DOHH2 (cell line): ENCODE measurements at regions not wholly inside any gene's neighbourhood (a gene's known extent, or its start where the extent isn't known, plus 50 kb on each side); places are given as distances from the start of the nearest gene placed in this dataset.

Source experiments
- H3F3A ChIP-seq: fragments of 200-600 bp; sonication (generic), shearing (Covaris generic); 2 replicates; pipeline ENCODE4 v1.6.0; 2016; ENCODE audit warnings: antibody characterized with exemption, mild to moderate bottlenecking; ENCODE audit not compliant: control insufficient read depth, insufficient read depth
- H3K27ac ChIP-seq: fragments of 200-600 bp; sonication (generic); 2 replicates; pipeline ENCODE4 v1.5.1; 2014; ENCODE audit warnings: low read depth, mild to moderate bottlenecking, low read length, moderate library complexity
- H3K27me3 ChIP-seq: fragments of 200-600 bp; sonication (generic); 2 replicates; pipeline ENCODE4 v1.6.1; 2014; ENCODE audit warnings: mild to moderate bottlenecking, low read length, mixed read lengths; ENCODE audit not compliant: control insufficient read depth
- H3K36me3 ChIP-seq: fragments of 200-600 bp; sonication (generic); 2 replicates; pipeline ENCODE4 v1.6.1; 2014; ENCODE audit warnings: mild to moderate bottlenecking, low read length, moderate library complexity, mixed read lengths; ENCODE audit not compliant: control insufficient read depth
- H3K4me1 ChIP-seq: fragments of 200-600 bp; sonication (generic); 2 replicates; pipeline ENCODE4 v1.6.1; 2014; ENCODE audit warnings: mild to moderate bottlenecking, low read length, mixed read lengths; ENCODE audit not compliant: control insufficient read depth
- H3K4me2 ChIP-seq: fragments of 200-600 bp; sonication (generic); 2 replicates; pipeline ENCODE4 v1.6.0; 2014; ENCODE audit warnings: mild to moderate bottlenecking, low read length, moderate library complexity
- H3K4me3 ChIP-seq: fragments of 200-600 bp; sonication (generic); 2 replicates; pipeline ENCODE4 v1.5.1; 2014; ENCODE audit warnings: mild to moderate bottlenecking, low read length, mixed read lengths
- H3K79me2 ChIP-seq: fragments of 200-600 bp; sonication (generic); 2 replicates; pipeline ENCODE4 v1.6.1; 2014; ENCODE audit warnings: mild to moderate bottlenecking, low read length, mixed read lengths; ENCODE audit not compliant: control insufficient read depth
- H3K9me2 ChIP-seq: fragments of 200-600 bp; sonication (generic); replicated peaks from 2 replicates; pipeline ENCODE4 v1.6.1; 2014; ENCODE audit warnings: mild to moderate bottlenecking, low read length, mixed read lengths; ENCODE audit not compliant: control insufficient read depth
- H3K9me3 ChIP-seq: fragments of 200-600 bp; sonication (generic); 2 replicates; pipeline ENCODE4 v1.6.1; 2014; ENCODE audit warnings: antibody characterized with exemption, low read length, mixed read lengths; ENCODE audit not compliant: control insufficient read depth, insufficient read depth
- H4K20me1 ChIP-seq: fragments of 200-600 bp; sonication (generic); 2 replicates; pipeline ENCODE4 v1.6.0; 2014; ENCODE audit warnings: low read depth, mild to moderate bottlenecking, antibody characterized with exemption, low read length, moderate library complexity; ENCODE audit not compliant: control insufficient read depth, insufficient read depth
- EZH2phosphoT487 ChIP-seq: fragments of 200-600 bp; sonication (generic); IDR thresholded peaks from 2 replicates; pipeline ENCODE4 v1.6.1; 2017; ENCODE audit warnings: borderline replicate concordance, mild to moderate bottlenecking, antibody characterized with exemption, low read length, moderate library complexity, mixed read lengths
- TF ChIP-seq, protein P1 (sequence below): fragments of 200-600 bp; sonication (generic); IDR thresholded peaks from one replicate; pipeline ENCODE4 v1.5.1; 2014; ENCODE audit warnings: antibody characterized with exemption, mild to moderate bottlenecking, low read depth, low read length; ENCODE audit not compliant: poor library complexity, severe bottlenecking

DNA sequence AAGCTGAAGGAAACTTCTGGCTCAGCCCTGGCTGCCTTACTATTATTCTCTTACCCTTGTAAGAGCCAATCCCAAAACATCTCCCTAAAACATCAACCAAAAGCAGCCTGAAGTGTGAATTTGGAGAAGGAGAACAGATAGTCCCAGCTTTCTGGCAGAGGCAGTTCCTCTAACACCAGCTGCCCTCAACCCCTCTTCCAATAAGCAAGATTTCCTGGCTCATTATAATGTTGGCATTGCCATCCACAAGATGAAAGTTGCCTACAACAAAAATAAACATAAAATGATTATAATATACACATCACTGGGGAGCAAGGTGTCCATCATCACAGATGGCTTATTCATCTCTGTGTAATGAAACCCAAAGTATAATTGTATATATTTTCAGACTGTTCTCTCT lies 352.5 kb upstream of the CCDC196 start:
- Histone ChIP-seq H3K27me3 (no peaks in the 10 kb centered on the region), H3K27ac (no peak overlapping the region), H3K36me3 (no peaks in the 10 kb centered on the region), H4K20me1 (no peaks in the 10 kb centered on the region), H3K9me3 (no peaks in the 10 kb centered on the region), H3K9me2 (no peaks in the 10 kb centered on the region), H3F3A (no peaks in the 10 kb centered on the region), H3K4me2 (no peak overlapping the region), H3K4me3 (no peak overlapping the region), H3K79me2 (no peaks in the 10 kb centered on the region), H3K4me1 (no peaks in the 10 kb centered on the region)
- no peak for TF ChIP-seq EZH2phosphoT487

- TF ChIP-seq, protein P1, sequence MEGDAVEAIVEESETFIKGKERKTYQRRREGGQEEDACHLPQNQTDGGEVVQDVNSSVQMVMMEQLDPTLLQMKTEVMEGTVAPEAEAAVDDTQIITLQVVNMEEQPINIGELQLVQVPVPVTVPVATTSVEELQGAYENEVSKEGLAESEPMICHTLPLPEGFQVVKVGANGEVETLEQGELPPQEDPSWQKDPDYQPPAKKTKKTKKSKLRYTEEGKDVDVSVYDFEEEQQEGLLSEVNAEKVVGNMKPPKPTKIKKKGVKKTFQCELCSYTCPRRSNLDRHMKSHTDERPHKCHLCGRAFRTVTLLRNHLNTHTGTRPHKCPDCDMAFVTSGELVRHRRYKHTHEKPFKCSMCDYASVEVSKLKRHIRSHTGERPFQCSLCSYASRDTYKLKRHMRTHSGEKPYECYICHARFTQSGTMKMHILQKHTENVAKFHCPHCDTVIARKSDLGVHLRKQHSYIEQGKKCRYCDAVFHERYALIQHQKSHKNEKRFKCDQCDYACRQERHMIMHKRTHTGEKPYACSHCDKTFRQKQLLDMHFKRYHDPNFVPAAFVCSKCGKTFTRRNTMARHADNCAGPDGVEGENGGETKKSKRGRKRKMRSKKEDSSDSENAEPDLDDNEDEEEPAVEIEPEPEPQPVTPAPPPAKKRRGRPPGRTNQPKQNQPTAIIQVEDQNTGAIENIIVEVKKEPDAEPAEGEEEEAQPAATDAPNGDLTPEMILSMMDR: no peak
- TF ChIP-seq EZH2phosphoT487: no peak
- Histone ChIP-seq H3K79me2 (no peaks in the 10 kb centered on the region), H3K4me1 (peaks cover 11% of the 10 kb centered on the region), H3K4me2 (no peak overlapping the region), H3K36me3 (no peaks in the 10 kb centered on the region), H3K9me3 (no peaks in the 10 kb centered on the region), H3K9me2 (no peaks in the 10 kb centered on the region), H4K20me1 (no peaks in the 10 kb centered on the region), H3K4me3 (no peak overlapping the region), H3F3A (no peaks in the 10 kb centered on the region), H3K27me3 (no peaks in the 10 kb centered on the region), H3K27ac (no peak overlapping the region)
Measured at GRCh38 chr14:66135831-66136230, 350.3 kb upstream of the CCDC196 start.

DNA sequence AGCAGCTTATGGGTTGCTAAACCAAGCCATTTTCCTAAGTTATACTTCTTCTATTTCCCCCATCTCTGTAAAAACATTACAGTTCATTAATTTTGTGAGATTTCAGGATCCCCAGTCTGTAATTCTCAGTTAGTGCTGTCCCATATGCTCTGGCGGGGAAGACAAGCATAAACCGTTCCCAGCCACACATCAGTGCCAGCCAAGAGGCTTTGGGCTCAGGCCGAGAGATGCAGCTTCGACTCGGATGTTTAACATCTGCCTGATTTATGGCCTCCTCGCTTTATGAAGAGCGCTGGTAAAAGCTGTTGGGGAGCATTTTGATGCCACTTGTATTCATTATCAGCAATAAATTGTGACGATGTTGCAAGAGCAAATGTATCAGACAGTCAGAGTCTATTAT lies 349.1 kb upstream of the CCDC196 start:
- Histone ChIP-seq H3K9me2 (no peaks in the 10 kb centered on the region), H4K20me1 (no peaks in the 10 kb centered on the region), H3K9me3 (no peaks in the 10 kb centered on the region), H3K79me2 (no peaks in the 10 kb centered on the region), H3F3A (no peaks in the 10 kb centered on the region), H3K4me2 (no peak overlapping the region), H3K27ac (no peak overlapping the region), H3K36me3 (no peaks in the 10 kb centered on the region), H3K4me3 (no peak overlapping the region), H3K27me3 (no peaks in the 10 kb centered on the region), H3K4me1 (peaks cover 11% of the 10 kb centered on the region)
- no peak for TF ChIP-seq EZH2phosphoT487
- TF ChIP-seq, protein P1: no peak

DNA sequence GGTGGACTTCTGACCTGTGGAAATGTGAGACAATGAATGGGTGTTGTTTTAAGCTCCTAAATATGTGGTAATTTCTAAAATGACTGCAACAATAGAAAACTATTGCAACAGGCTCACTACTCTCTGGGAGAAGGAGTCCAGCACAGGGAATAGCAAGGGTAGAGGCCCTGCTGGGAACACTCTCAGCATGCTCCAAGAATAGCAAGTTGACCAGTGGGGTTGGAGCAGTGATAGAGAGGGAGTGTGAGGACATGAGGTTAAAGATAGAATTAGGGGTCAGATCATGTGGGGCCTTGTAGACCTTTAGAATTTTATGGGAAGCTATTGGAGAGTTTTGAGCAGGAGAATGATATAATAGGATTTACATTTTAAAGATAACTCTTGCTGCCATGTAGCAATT lies 346.7 kb upstream of the CCDC196 start:
- Histone ChIP-seq H3K36me3 (no peaks in the 10 kb centered on the region), H3K4me3 (no peak overlapping the region), H3K9me2 (no peaks in the 10 kb centered on the region), H3K4me2 (no peak overlapping the region), H3K4me1 (peaks cover 11% of the 10 kb centered on the region), H3K79me2 (no peaks in the 10 kb centered on the region), H3K9me3 (no peaks in the 10 kb centered on the region), H3K27ac (no peak overlapping the region), H3K27me3 (no peaks in the 10 kb centered on the region), H4K20me1 (no peaks in the 10 kb centered on the region), H3F3A (no peaks in the 10 kb centered on the region)
- TF ChIP-seq, protein P1: no peak
- TF ChIP-seq EZH2phosphoT487: no peak
